Fibroblast of lung (primary cell): ENCODE measurements at regions not wholly inside any gene's neighbourhood (a gene's known extent, or its start where the extent isn't known, plus 50 kb on each side); places are given as distances from the start of the nearest gene placed in this dataset.

Experiments used
- DNase-seq, 2 donors: peaks; one replicate each; pipeline versions ENCODE4 v3.0.0 to v3.0.0-alpha.2; 2010; ENCODE audit warnings: low read depth in 2 of 2
- H2AFZ ChIP-seq: 2 replicates; pipeline ENCODE4 v1.5.1; 2012; ENCODE audit warnings: low read length, control low read depth, inconsistent platforms
- H3K27ac ChIP-seq: 2 replicates; pipeline ENCODE4 v1.5.1; 2011; ENCODE audit warnings: low read length, control low read depth; ENCODE audit not compliant: insufficient read depth
- H3K27me3 ChIP-seq: 2 replicates; pipeline ENCODE4 v1.5.1; 2011; ENCODE audit warnings: mild to moderate bottlenecking, low read length; ENCODE audit not compliant: control insufficient read depth, insufficient read depth
- H3K36me3 ChIP-seq: 2 replicates; pipeline ENCODE4 v1.5.1; 2011; ENCODE audit warnings: low read length; ENCODE audit not compliant: control insufficient read depth, insufficient read depth
- H3K4me1 ChIP-seq: 2 replicates; pipeline ENCODE4 v1.5.1; 2011; ENCODE audit warnings: low read length; ENCODE audit not compliant: control insufficient read depth, insufficient read depth; ENCODE audit errors: extremely low read depth
- H3K4me2 ChIP-seq: 2 replicates; pipeline ENCODE4 v1.5.1; 2011; ENCODE audit warnings: low read length, control low read depth; ENCODE audit not compliant: insufficient read depth; ENCODE audit errors: extremely low read depth
- H3K4me3 ChIP-seq, 4 experiments: fragments of 200-600 bp in 1 of 4; sonication (generic) in 1 of 4; replicated peaks in 1 of 4; 2 replicates each; pipeline ENCODE4 v1.5.1; 2011 to 2016; ENCODE audit warnings: low read length in 4 of 4, low read depth in 3 of 4, mild to moderate bottlenecking in 3 of 4, control low read depth in 2 of 4, inconsistent platforms in 1 of 4, mixed read lengths in 1 of 4; ENCODE audit not compliant: insufficient read depth in 1 of 4; ENCODE audit errors: control extremely low read depth in 1 of 4
- H3K79me2 ChIP-seq: 2 replicates; pipeline ENCODE4 v1.5.1; 2012; ENCODE audit warnings: mild to moderate bottlenecking, low read length, inconsistent platforms; ENCODE audit not compliant: control insufficient read depth, insufficient read depth
- H3K9ac ChIP-seq: 2 replicates; pipeline ENCODE4 v1.5.1; 2011; ENCODE audit warnings: mild to moderate bottlenecking, low read length, control low read depth; ENCODE audit not compliant: insufficient read depth
- H3K9me3 ChIP-seq: 2 replicates; pipeline ENCODE4 v1.5.1; 2012; ENCODE audit warnings: low read depth, low read length; ENCODE audit not compliant: control insufficient read depth, insufficient read depth
- H4K20me1 ChIP-seq: 2 replicates; pipeline ENCODE4 v1.5.1; 2011; ENCODE audit warnings: low read length; ENCODE audit not compliant: control insufficient read depth, insufficient read depth; ENCODE audit errors: extremely low read depth
- EZH2 ChIP-seq: IDR thresholded peaks from 2 replicates; pipeline ENCODE4 v1.5.1; 2012; ENCODE audit warnings: low read length, control low read depth, mild to moderate bottlenecking; ENCODE audit errors: missing control alignments
- TF ChIP-seq, protein P1 (sequence below), 2 donors: IDR thresholded peaks in 1 of 2; conservative IDR thresholded peaks in 1 of 2; 1 replicate in 1 of 2; 2 replicates in 1 of 2; pipeline ENCODE4 v1.5.1; 2011 to 2012; ENCODE audit warnings: low read length in 2 of 2, control low read depth in 1 of 2, inconsistent platforms in 1 of 2, low read depth in 1 of 2, mild to moderate bottlenecking in 1 of 2

DNA sequence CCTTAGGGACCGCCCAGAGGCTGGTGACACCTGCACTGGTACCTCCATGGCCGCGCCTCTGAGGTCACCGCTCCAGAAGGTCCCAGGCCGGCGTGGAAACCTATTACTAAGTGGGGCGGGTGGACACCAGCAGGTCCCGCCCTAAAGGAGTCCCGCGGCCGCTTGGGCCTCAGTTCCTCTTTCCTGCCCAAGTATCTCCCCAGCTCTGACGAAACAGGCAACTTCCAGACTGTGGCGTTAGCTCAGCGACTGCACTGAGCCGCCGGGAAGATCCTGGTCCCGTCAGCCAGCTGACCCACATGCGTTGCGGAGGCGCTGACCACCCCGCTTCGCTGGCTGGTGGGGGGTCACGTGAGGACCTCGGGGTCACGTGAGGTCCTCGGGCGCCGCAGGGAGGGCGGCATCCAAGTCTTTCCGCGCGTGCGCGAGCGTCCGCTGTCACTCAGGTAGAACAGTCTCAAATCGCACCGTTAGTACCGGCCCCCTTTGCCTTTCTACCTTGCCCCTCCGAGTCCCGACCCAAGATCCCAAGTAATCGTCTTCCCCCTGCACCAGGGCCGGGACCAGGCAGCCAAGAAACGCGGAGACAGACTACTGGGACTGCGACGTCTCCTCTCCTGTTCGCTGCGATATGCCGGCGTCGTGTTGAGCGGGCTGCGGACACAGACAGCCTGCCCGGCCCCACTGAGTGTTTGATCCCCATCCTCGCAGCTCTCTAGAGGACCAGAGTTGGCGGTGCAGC lies 53.7 kb upstream of the KDM4C start:
- Histone ChIP-seq H3K4me2 (peak overlapping the region; percentile 96), H3K27ac (peak overlapping the region; percentile 31), H2AFZ (peak overlapping the region; percentile 98), H3K4me3 (peak overlapping the region; percentile 58 to 70 (median 65)), H3K4me1 (no peaks in the 10 kb centered on the region), H3K9ac (peak overlapping the region; percentile 60), H3K79me2 (no peaks in the 10 kb centered on the region), H3K36me3 (no peaks in the 10 kb centered on the region), H4K20me1 (no peaks in the 10 kb centered on the region), H3K27me3 (no peaks in the 10 kb centered on the region), H3K9me3 (no peaks in the 10 kb centered on the region)
- TF ChIP-seq, protein P1, sequence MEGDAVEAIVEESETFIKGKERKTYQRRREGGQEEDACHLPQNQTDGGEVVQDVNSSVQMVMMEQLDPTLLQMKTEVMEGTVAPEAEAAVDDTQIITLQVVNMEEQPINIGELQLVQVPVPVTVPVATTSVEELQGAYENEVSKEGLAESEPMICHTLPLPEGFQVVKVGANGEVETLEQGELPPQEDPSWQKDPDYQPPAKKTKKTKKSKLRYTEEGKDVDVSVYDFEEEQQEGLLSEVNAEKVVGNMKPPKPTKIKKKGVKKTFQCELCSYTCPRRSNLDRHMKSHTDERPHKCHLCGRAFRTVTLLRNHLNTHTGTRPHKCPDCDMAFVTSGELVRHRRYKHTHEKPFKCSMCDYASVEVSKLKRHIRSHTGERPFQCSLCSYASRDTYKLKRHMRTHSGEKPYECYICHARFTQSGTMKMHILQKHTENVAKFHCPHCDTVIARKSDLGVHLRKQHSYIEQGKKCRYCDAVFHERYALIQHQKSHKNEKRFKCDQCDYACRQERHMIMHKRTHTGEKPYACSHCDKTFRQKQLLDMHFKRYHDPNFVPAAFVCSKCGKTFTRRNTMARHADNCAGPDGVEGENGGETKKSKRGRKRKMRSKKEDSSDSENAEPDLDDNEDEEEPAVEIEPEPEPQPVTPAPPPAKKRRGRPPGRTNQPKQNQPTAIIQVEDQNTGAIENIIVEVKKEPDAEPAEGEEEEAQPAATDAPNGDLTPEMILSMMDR (conservative IDR thresholded peaks at IDR 0.05 in 1 of 2, IDR thresholded peaks at IDR 0.05 in 1 of 2; ENCODE audit: low read depth in 1 of 2, low read length in 2 of 2): no peak
- no peak for TF ChIP-seq EZH2
- peak; percentile 79 to 88 for DNase-seq

DNA sequence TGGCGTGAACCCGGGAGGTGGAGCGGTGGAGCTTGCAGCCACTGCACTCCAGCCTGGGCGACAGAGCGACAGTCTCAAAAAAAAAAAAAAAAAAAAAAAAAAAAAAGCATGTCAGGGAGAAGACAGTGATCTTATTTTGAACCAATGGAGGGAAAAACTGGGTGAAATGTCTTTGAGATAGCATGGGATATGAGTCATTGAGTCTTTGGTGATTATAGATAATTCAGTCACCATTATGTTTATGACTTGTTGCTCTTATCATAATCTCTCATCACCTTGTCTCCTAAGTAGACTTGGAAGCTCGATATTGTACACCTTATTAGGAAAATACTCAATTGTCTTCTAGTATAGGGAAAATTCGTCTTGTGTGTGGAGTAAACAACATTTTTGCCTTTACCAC lies 55.1 kb upstream of the KDM4C start:
- no peak overlapping the region for H3K9ac ChIP-seq
- no peaks in the 10 kb centered on the region for H3K9me3 ChIP-seq
- no peak overlapping the region for H3K4me2 ChIP-seq
- H3K27ac ChIP-seq: no peak overlapping the region
- TF ChIP-seq, protein P1 (conservative IDR thresholded peaks at IDR 0.05 in 1 of 2, IDR thresholded peaks at IDR 0.05 in 1 of 2; ENCODE audit: low read depth in 1 of 2, low read length in 2 of 2): no peak
- TF ChIP-seq EZH2: no peak
- no peaks in the 10 kb centered on the region for H3K27me3 ChIP-seq
- H2AFZ ChIP-seq: no peak overlapping the region
- H3K4me1 ChIP-seq: no peaks in the 10 kb centered on the region
- no peak overlapping the region for H3K4me3 ChIP-seq
- no peaks in the 10 kb centered on the region for H3K79me2 ChIP-seq
- no peaks in the 10 kb centered on the region for H4K20me1 ChIP-seq
- H3K36me3 ChIP-seq: no peaks in the 10 kb centered on the region
- no peak for DNase-seq

DNA sequence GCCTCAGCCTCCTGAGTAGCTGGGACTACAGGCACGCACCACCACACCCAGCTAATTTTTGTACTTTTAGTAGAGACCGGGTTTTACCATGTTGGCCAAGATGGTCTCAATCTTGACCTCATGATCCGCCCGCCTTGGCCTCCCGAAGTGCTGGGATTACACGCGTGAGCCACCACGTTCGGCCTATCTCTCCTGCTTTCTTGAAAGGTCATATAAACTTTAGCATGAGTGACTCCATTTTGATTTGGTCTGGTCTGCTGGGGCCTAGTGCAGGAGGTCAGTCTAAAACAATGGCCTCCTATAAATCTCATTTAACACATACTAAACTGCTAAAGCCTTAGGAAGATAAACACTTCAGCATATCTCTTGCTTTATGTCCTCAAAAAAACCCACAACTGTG lies 50.6 kb upstream of the GLDC start:
- TF ChIP-seq EZH2: no peak
- TF ChIP-seq, protein P1 (conservative IDR thresholded peaks at IDR 0.05 in 1 of 2, IDR thresholded peaks at IDR 0.05 in 1 of 2; ENCODE audit: low read depth in 1 of 2, low read length in 2 of 2): no peak
- no peaks in the 10 kb centered on the region for H3K9me3 ChIP-seq
- no peaks in the 10 kb centered on the region for H3K36me3 ChIP-seq
- DNase-seq: no peak
- no peaks in the 10 kb centered on the region for H4K20me1 ChIP-seq
- no peak overlapping the region for H3K4me3 ChIP-seq
- no peaks in the 10 kb centered on the region for H3K79me2 ChIP-seq
- no peak overlapping the region for H2AFZ ChIP-seq
- no peaks in the 10 kb centered on the region for H3K4me1 ChIP-seq
- no peak overlapping the region for H3K4me2 ChIP-seq
- no peak overlapping the region for H3K9ac ChIP-seq
- no peaks in the 10 kb centered on the region for H3K27me3 ChIP-seq
- H3K27ac ChIP-seq: no peak overlapping the region
